ENCODE measurements at regions not wholly inside any gene's neighbourhood (a gene's known extent, or its start where the extent isn't known, plus 50 kb on each side); places are given as distances from the start of the nearest gene placed in this dataset.
A peak's percentile ranks its signal among the peaks of the same experiment; 100 is the strongest.

GRCh38 chr10:3887885-3888476, 103.0 kb upstream of the KLF6 start:
- peak; percentile 84 for DNase-seq (ENCODE audit: low read depth, low spot score)
- peak overlapping the region; percentile 5 for H2AFZ ChIP-seq (ENCODE audit: control insufficient read depth, low read length)
- FAIRE-seq = peak; percentile 79

GRCh38 chr10:3887404-3887803, 102.4 kb upstream of the KLF6 start:
- FAIRE-seq (no peak), DNase-seq (ENCODE audit: low read depth, low spot score) (no peak)
- Histone ChIP-seq H3K36me3 (ENCODE audit: control insufficient read depth in 2 of 2, extremely low read depth in 1 of 2, insufficient read depth in 2 of 2, low read length in 2 of 2) (no peaks in the 10 kb centered on the region), H4K20me1 (ENCODE audit: control insufficient read depth, extremely low read depth, insufficient read depth, low read length) (no peaks in the 10 kb centered on the region), H3K9me3 (ENCODE audit: control insufficient read depth, low read depth, low read length) (no peaks in the 10 kb centered on the region), H3K4me1 (ENCODE audit: control insufficient read depth, extremely low read depth, insufficient read depth, low read length) (peaks cover 35% of the 10 kb centered on the region), H2AFZ (ENCODE audit: control insufficient read depth, low read length) (no peak overlapping the region), H3K9ac (ENCODE audit: control insufficient read depth, extremely low read depth, insufficient read depth, low read length) (peak overlapping the region; percentile 88), H3K79me2 (ENCODE audit: control insufficient read depth, insufficient read depth, low read length) (no peaks in the 10 kb centered on the region), H3K27ac (ENCODE audit: control insufficient read depth, insufficient read depth, low read length) (peak overlapping the region; percentile 97), H3K27me3 (ENCODE audit: control insufficient read depth, extremely low read depth, insufficient read depth, low read length) (no peaks in the 10 kb centered on the region), H3K4me3 (ENCODE audit: control insufficient read depth in 2 of 3, extremely low read depth in 1 of 3, insufficient read depth in 2 of 3, low read depth in 1 of 3, low read length in 3 of 3) (peak overlapping the region in 2 of 3 experiments; percentile 21 to 34), H3K4me2 (ENCODE audit: control insufficient read depth, extremely low read depth, insufficient read depth, low read depth, low read length) (peak overlapping the region; percentile 56), H3K9me1 (ENCODE audit: control insufficient read depth, extremely low read depth, insufficient read depth, low read length) (no peaks in the 10 kb centered on the region)
- dilution Hi-C loops (cut with MboI; ENCODE audit: extremely low pct_ligation_motif_present, low sequenced_read_pairs) = no loop called here
- no peak for TF ChIP-seq EZH2 (IDR thresholded peaks at IDR 0.05; ENCODE audit: low read length)
- TF ChIP-seq CTCF (optimal IDR thresholded peaks at IDR 0.05 in 1 of 3, IDR thresholded peaks at IDR 0.05 in 1 of 3, conservative IDR thresholded peaks at IDR 0.05 in 1 of 3; ENCODE audit: extremely low read depth in 1 of 3, insufficient read depth in 2 of 3, low read length in 3 of 3) = no peak

More at GRCh38 chr10:3887885-3888476, 103.0 kb upstream of the KLF6 start:
- no peaks in the 10 kb centered on the region for H4K20me1 ChIP-seq (ENCODE audit: control insufficient read depth, extremely low read depth, insufficient read depth, low read length)
- peak overlapping the region; percentile 88 for H3K9ac ChIP-seq (ENCODE audit: control insufficient read depth, extremely low read depth, insufficient read depth, low read length)
- TF ChIP-seq EZH2 (IDR thresholded peaks at IDR 0.05; ENCODE audit: low read length) = no peak
- peak in 1 of 3 experiments; percentile 8 for TF ChIP-seq CTCF (optimal IDR thresholded peaks at IDR 0.05 in 1 of 3, IDR thresholded peaks at IDR 0.05 in 1 of 3, conservative IDR thresholded peaks at IDR 0.05 in 1 of 3; ENCODE audit: extremely low read depth in 1 of 3, insufficient read depth in 2 of 3, low read length in 3 of 3)
- no peaks in the 10 kb centered on the region for H3K9me1 ChIP-seq (ENCODE audit: control insufficient read depth, extremely low read depth, insufficient read depth, low read length)
- no peaks in the 10 kb centered on the region for H3K36me3 ChIP-seq (ENCODE audit: control insufficient read depth in 2 of 2, extremely low read depth in 1 of 2, insufficient read depth in 2 of 2, low read length in 2 of 2)
- peak overlapping the region; percentile 56 for H3K4me2 ChIP-seq (ENCODE audit: control insufficient read depth, extremely low read depth, insufficient read depth, low read depth, low read length)
- dilution Hi-C loops (cut with MboI; ENCODE audit: extremely low pct_ligation_motif_present, low sequenced_read_pairs) = no loop called here
- H3K27ac ChIP-seq (ENCODE audit: control insufficient read depth, insufficient read depth, low read length) = peak overlapping the region; percentile 97
- H3K9me3 ChIP-seq (ENCODE audit: control insufficient read depth, low read depth, low read length) = no peaks in the 10 kb centered on the region
- no peaks in the 10 kb centered on the region for H3K27me3 ChIP-seq (ENCODE audit: control insufficient read depth, extremely low read depth, insufficient read depth, low read length)
- no peaks in the 10 kb centered on the region for H3K79me2 ChIP-seq (ENCODE audit: control insufficient read depth, insufficient read depth, low read length)
- peaks cover 40% of the 10 kb centered on the region for H3K4me1 ChIP-seq (ENCODE audit: control insufficient read depth, extremely low read depth, insufficient read depth, low read length)
- peak overlapping the region in 1 of 3 experiments; percentile 6 for H3K4me3 ChIP-seq (ENCODE audit: control insufficient read depth in 2 of 3, extremely low read depth in 1 of 3, insufficient read depth in 2 of 3, low read depth in 1 of 3, low read length in 3 of 3)

Measured in keratinocyte (primary cell).